Mucosa of gallbladder (tissue), 1 donor: ENCODE measurements at regions not wholly inside any gene's neighbourhood (a gene's known extent, or its start where the extent isn't known, plus 50 kb on each side); places are given as distances from the start of the nearest gene placed in this dataset.
A peak's percentile ranks its signal among the peaks of the same experiment; 100 is the strongest.
"Not testable (repeated sequence)": the region's sequence is repeated elsewhere in the genome, so short reads cannot be mapped to it uniquely, and the experiment has no call there.

Experiments used
- DNase-seq: peaks from one replicate; pipeline ENCODE4 v3.0.0-alpha.2; 2020; ENCODE audit warnings: low spot score
- donor health status: DM: no; HTN: no; CAD: no.

DNA sequence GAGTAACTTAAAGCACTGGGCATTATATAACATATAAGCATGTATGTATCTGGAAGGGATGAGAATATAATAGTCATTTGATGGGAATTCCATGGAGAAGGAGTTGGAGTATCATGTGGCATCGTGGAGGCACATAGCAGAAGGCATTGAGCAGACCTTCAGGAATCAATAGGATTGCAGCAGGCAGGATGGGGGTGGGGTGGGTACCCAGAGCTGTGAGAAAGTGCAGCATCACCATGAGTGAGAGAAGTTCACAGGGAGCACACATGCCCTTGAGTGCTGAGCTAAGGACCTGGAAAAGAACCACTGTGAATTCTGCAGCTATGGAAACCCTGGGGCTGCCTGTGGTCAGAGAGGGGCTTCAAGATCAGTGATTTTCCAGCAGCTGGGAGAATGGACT lies 57.3 kb downstream of the MED10 start:
- DNase-seq, result no peak

DNA sequence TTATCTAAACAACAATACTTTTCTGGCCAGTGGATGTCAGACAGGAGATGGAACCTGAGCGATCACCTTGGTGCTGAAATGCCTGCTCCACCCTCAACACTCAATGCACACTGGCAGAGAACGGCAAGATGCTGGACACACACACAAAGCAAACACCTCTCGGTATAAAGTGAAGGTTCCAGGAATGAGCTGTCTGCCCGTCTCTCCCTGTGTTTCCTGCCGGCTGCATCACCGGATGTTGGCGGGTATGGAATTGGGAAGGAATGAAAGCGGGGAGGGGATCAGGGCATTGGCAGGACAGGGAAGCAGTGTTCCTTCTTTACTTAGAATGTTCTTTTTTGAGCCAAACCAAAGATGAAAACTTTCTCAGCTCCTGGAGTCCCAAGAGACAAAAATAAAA lies 59.2 kb downstream of the MED10 start:
- DNase-seq, result no peak

DNA sequence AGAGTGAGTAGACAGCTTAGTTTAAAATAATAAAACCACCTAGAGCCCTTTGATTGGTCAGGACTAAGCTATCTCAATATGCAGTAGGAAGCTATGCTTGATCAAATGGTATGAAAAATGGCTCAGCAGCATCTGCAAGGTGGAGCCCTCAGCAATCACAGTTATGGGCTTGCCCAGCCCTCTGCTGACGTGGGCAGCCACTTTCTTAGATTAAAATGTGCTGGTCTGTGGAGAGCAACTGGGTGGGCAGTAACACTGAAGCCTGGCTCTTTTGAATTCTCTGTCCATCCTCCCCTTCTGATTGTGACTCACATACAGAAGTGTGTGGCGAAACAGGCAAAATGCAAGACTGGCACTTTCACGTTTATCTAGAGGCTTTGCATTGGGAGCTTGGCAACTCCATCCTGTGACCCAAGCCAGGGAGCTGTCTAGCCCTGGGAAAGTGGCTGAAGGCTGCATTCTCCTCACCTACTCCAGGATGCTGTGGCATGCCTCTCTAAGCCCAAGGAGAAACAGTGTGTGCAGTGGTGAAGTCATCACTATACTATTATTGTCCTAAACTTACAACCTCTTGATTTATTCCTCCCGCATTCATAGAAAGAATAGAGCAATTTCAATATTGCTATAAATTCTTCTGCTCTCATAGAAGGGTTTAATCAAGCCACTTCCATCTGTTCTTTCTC lies 61.1 kb downstream of the MED10 start:
- DNase-seq, result no peak

DNA sequence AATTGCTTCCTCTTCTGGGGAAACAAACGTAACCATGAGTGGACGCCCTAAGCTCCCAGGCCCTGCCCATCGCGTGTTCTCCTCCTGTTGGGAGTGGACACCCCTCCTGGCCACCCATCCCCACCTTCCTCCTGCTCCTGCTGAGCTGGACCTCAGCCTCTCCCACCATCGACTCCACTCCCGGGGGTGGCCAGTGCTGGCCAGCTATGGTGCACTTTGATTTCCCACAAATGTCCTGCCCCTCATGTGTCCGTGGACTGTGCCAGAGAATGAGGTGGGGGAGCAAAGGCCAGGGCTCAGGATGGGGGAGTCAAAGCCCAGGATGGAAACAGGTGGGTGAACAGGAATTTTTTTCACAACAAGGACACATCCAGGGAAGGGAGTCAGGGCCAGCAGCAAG lies 62.8 kb downstream of the MED10 start:
- no peak for DNase-seq

DNA sequence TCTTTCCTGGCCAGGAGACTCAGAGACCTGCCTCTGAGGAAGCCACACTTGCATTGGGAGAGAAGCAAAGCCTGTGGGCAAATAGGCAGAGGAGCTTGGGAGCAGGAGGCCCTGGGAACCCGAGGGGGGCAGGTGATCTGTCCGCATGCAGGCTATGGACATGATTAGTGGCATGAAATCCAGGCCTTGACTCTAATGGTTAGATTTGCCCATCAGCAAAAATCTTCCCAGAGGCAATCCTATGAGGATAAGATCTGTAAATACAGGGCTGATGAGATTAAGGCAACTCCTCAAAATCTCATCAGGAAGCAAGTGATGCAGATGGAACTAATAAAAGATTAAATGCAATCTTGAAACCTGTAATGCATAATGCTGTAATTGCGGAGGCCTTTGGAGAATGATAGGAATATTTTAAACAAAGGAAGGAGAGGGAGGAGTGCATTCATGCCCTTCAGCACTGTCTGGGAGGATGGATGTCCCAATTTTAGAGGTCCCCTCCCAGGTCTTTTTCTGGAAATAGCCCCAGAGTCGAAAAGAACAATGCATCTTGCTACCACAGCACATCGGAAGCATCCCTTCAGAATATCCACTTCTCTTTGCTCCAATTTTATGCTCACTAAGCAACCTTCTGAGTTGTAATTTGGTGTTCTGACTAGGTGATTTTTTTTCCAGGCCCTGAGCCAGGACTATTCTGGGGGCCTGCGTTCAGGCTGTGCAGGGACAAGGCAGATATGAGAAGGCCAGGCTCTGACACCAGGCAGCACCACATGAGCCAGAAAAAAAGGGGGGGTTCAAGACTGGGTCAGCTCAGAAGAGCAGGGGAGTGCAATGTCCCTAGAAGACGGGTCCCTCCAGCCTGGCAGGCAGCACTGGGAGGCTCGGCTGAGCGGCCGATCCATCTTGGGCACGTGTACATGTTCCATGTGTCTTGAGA lies 66.5 kb downstream of the MED10 start:
- DNase-seq, result no peak

DNA sequence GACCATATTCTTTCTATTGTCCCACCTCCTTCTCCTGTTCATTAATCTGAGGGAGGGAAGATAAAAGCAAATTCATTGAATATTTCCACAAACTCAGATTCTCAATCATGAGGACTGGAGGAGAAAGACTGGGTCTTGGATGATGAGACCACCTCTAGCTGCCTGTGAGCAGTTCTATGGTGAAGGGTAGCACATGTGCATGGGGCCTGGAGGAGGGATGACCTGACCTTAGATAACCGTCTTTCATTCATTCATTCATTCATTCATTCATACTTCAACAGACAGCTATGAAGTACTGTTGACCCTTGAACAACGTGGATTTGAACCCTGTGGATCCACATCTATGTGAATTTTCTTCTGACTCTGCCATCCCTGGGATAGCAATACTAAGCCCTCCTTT lies 68.4 kb downstream of the MED10 start:
- DNase-seq, result no peak

DNA sequence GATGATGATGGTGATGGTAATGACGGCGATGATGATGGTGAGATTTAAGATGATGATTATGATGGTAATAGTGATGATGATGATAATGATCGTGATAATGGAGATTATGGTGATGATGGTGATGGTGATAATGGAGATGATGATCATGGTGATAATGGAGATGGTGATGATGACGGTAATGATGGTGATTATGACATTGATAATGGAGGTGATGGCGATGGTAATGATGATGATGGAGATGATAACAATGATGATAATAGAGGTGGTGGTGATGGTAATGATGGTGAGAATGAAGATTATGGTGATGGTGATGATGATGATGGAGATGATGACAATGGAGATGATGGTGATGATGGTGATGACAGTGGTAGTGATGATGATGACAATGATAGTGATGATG lies 69.7 kb downstream of the MED10 start:
- no peak for DNase-seq

DNA sequence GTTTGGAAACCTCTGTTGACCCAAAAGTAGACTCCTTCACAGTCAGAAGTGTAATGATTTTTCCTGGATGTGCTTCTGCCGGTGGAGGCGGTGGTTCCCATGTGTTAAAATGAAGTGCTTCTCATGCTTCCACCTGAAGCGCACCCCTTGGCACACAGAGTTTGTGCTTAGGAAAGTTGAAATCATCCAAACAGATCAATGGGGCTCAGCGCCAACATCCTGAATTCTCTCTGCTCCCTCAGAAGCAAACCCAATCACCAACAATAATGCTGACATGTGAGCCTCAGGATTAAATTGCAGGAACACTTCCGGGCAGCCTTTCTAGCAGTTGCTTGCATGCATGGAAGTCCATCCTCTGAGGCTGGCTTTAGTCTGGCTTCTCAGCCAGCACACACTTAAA lies 71.0 kb downstream of the MED10 start:
- DNase-seq, result peak; percentile 77

DNA sequence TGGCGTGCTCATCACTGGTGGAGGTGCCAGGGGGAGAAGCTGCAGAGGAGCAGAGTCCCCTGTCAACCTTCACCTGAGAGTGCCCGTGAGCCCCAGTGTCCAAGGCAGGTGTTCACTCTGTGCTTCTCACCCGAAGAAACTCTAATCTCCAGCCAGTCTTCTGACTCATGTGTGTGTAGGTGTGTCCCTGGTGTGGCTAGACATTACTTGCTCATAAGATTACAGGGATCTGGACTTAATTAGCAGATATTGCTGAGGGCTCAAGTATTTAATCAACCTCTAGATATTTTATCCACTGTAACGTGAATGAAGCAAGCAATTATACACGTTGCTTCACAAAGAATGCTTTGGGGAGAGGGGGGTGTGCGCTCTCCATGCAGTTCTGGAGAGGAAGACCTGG lies 72.5 kb downstream of the MED10 start:
- DNase-seq, result no peak

DNA sequence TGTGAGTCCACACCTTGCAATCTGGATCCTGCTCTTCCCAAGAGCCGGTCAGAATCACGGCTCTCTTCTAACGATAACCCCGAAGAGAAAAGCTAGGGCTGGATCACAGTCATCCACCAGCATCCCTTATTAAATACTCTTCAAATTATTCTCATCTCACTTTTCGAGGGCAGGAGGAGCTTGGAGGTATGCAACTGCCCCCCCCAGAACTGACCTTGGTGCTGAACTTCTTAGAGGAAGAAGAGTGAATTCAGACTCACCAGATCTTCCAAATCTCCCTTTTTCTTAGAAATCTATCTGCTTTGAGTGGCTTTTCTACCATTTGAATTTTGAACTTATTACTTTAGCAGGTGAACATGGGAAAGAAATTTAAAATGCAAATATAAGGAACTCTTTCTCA lies 75.7 kb downstream of the MED10 start:
- no peak for DNase-seq

DNA sequence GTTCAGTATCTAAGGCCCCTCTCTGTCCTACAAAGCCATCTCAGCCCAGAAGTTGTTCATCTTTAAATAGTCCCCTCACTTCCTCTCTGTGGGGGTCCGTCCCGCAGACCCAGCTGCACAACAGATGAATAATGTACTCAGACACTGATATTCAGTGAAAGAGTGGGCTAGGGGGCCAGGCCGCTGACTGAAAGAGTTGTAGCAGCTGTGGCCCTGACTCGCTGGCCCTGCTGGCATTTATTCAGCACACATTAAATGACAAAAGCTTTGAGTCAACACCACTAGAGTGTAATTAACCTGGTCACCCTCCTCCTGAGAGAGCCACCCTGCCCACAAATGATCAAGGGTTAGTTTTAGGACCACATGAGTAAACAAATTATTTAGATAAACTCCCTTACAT lies 76.3 kb downstream of the MED10 start:
- DNase-seq, result no peak

DNA sequence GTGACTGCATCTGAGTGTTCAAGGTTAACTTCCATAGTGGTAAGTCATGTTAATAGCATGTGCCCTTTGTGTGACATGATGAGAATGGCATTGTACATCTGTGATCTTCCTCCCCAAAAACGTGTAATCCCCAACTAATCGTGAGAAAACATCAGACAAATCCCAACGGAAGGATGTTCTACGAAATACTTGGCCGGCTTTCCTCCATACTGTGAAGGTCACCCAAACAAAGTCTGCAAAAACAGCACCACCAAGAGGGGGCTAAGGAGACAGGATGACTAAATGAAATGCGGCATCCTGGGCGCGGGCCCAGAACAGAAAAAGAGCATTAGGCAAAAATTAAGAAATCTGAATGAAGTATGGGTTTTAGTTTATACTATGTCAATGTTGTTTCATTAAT lies 81.8 kb downstream of the MED10 start:
- no peak for DNase-seq

DNA sequence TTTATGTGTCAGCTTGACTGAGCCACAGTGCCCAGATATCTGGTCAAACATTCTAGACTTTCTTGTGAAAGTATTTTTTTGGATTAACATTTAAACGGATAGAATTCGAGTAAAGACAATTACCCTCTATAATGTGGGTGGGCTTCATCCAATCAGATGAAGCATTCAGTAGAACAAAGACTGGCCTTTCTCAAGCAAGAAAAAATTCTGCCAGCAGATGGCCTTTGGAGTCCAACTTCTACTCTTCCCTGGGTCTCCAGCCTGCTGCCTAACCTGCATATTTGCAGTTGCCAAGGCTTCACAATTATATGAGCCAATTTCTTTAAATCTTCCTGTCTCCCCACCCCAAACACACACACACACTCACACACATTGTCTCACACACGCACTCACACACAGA lies 86.4 kb downstream of the MED10 start:
- DNase-seq, result no peak

DNA sequence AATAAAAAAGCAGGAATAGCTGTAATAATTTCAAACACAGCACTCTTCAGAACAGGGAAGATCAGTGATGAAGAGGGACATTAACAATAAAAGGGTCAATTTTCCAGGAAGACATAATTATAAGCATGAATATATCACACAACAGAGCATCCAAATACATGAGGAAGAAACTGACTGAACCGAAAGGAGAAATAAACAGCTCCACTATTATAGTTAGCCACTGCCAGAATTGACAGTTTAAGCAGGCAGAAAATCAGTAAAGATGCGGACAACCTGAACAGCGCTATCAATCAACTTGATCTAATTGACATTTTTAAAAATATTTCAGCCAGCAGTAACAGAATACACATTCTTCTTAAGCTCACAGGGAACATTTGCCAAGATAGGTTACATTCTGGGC lies 89.1 kb downstream of the MED10 start:
- DNase-seq, result no peak

DNA sequence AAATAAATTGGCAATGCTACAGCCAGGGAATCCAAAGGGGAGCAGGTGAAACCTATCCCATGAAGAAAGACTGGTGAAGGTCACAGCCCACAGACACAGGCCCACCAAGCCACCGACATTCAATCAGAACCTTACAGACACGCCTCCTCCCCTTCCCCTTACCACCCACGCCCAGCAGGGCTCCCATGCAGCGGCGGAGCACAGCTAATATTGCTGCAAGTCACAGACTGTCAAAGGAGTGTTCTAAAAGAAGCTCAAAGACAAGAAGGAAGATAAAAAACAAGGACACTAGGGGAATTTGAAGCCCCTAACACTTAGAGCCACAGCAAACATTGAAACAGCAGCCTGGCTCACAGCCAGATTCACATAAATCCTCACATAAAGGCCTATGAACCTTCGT lies 91.2 kb downstream of the MED10 start:
- DNase-seq, result no peak

DNA sequence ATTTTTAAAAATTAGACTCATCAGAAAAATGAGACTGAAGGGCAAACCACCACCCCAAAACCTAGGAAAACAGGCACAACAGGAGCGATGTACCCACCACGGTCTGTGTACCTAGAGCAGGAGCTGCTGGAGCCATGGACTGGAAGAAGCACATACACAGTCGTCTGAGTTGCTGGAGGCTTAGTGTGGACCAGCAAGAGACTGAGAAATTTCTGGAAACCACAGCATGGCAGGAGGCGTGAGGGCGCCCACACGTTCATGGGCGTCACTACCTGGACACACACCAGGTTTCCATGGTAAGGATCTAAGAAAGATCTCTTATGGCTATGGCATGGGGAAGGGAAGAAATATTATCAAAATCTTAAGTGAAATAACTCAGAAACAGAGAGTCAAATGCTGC lies 91.9 kb downstream of the MED10 start:
- DNase-seq, result no peak

DNA sequence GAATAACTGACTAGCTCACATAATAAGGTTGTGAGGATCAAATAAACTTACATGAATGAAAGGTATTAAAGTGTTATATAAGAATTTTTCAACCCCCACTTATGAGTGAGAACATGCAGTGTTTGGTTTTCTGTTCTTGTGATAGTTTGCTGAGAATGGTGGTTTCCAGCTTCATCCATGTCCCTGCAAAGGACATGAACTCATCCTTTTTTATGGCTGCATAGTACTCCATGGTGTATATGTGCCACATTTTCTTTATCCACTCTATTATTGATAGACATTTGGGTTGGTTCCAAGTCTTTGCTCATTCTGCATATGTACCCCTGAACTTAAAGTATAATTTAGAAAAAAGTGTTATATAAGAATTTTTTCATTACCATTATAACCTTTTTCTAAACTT lies 93.9 kb downstream of the MED10 start:
- DNase-seq, result not testable (repeated sequence)

DNA sequence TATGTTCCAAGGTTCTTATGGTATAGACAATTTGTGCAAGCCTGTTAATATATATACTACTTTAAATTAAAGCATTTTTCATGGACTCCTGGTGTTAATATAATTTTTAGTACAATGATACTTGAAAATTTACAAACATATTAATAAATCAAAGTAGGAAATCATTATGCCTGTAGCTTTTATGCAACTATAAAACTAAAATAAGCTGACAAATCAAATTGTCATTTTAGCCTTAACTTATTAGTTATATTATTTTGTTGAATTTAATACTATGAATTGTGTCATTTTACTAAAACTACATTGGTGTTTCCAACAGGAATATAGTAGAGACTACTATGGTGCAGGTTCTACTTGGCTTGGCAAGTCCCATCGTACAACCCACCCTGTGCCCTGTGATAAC lies 96.0 kb downstream of the MED10 start:
- no peak for DNase-seq

DNA sequence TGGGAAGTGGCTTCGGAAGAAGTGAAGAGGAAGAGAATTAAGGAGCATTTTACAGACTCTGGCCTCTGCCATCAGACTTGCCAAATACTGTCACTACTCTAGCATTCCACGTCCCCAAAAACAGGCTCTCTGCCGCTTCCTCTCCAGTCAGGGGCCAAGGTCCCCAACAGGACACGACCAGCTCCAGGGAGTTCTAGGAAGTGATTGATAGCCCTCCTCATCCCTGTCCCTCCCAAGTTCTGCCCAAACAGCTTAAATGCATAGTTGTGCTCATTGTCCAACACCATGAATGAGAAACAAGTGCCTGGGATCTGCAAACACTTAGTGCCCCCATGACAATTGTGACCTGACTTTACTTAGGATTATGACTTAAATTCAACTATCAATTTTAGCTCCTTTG lies 96.5 kb downstream of the MED10 start:
- no peak for DNase-seq

DNA sequence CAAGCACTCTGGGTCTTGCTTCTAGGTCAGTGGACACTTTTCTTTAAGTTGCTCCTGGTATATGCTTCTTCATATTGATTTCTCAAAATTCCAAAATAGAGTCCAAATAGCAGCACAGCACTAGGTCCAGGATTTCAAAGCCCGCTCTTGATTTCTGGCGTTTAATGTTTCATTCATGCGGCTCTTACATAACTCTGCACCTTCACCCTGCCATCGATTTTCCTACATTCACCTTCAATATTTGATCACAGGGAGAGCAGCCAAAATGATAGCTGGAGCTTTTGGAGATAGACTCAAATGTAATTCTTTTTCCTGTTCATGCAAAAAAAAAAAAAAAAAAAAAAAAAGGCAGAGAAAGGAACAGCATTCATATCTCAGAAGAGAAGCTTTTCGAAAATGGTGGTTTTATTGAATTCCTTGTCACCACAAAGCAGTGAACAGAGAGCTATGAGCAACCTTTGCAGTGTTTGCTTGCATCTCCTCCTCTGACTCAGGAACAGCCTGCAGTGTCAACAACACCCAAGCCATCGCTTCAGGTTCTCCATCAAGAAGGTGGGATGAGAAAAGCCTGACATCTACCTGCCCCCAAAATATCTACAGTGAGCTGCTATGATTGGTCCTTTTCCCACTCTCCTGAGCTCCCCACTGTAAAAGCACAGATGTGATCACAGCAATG lies 97.8 kb downstream of the MED10 start:
- peak; percentile 45 for DNase-seq

DNA sequence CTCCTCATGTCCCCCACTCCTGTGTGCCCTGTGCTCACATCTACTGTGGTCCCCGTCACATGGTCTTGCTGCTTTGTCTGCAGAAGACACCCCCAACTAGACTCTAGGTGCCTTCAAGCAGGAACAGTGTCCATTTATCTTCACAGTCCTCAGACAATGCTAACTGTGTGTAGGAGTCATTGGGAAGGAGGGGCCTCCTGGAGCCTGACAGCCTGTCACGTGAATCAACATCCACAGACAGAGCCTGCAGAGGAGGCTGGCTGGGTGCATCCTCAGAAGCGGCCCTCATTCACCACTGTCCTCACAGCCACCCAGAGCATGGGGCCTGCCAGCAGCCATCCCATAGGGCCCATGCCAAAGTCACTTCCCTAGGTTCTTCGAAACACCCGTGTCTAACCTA lies 98.7 kb downstream of the MED10 start:
- DNase-seq, result no peak

DNA sequence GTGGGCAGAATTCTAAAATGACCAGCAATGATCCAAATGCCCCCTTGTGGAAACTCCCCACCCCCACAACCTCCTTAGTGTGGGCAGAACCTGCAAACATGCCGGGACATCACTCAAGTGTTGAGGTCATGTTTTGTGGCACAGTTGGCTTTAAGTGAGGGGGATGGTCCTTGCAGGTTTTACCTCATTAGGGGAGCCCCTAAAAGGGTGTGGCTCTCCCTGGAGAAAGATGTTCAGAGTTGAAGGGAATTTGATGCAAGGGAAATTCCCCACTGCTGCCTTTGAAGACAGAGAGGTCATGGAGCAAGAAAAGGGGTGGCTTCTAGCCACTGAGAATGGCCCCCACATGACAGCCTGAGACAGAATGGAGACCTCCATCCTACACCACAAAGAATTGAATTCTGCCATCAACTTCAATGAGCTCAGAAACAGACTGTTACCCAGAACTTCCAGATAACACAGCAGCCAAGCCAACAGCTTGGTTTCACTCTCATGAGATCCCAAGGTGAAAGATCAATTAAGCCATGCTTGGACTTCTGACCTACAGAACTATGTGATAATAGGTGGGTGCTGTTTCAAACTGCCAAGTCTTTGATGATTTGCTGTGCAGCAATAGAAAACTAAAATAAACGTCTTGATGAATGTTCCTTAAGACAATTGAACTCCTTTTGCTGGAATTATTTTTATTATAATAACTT lies 103.4 kb downstream of the MED10 start:
- no peak for DNase-seq
